SK-N-SH (cell line): ENCODE measurements at regions not wholly inside any gene's neighbourhood (a gene's known extent, or its start where the extent isn't known, plus 50 kb on each side); places are given as distances from the start of the nearest gene placed in this dataset.

ENCODE experiments used
- CTCF ChIA-PET: fragments of 300-600, 350-600 bp; formaldehyde crosslinking; extraction: SDS; loops from one replicate; lab custom pipeline; 2021; lab: Yijun Ruan, JAX
- POLR2A ChIA-PET: fragments of 350-600 bp; sonication (Branson Sonifier 250); formaldehyde crosslinking; extraction: SDS; loops from one replicate; lab custom pipeline; 2020; ENCODE audit warnings: antibody characterized with exemption, inconsistent platforms; lab: Yijun Ruan, JAX
- DNase-seq: peaks from one replicate; pipeline ENCODE4 v3.0.0; 2012
- H2AFZ ChIP-seq: fragments of 200-600 bp; sonication (generic); 2 replicates; pipeline ENCODE4 v1.8.1; 2016; ENCODE audit warnings: antibody characterized with exemption, mild to moderate bottlenecking, low read depth
- H3F3A ChIP-seq: fragments of 200-600 bp; sonication (generic); replicated peaks from 2 replicates; pipeline ENCODE3; 2016; ENCODE audit warnings: antibody characterized with exemption, mild to moderate bottlenecking; ENCODE audit not compliant: insufficient read depth
- H3K27ac ChIP-seq, 2 experiments: fragments of 200-500 bp in 1 of 2; fragments of 200-600 bp in 1 of 2; sonication (Bioruptor generic) in 1 of 2; sonication (generic), shearing (Covaris generic) in 1 of 2; 2 replicates each; pipeline versions ENCODE4 v1.5.1 to v1.6.1; 2014 to 2016; ENCODE audit warnings: low read depth in 2 of 2, inconsistent platforms in 1 of 2, low read length in 1 of 2, mild to moderate bottlenecking in 1 of 2, mixed read lengths in 1 of 2
- H3K27me3 ChIP-seq: fragments of 200-600 bp; sonication (generic), shearing (Covaris generic); 2 replicates; pipeline ENCODE4 v1.6.1; 2016; ENCODE audit warnings: mixed run types; ENCODE audit not compliant: insufficient read depth
- H3K36me3 ChIP-seq, 2 experiments: fragments of 200-500 bp in 1 of 2; fragments of 200-600 bp in 1 of 2; sonication (Bioruptor generic) in 1 of 2; sonication (generic) in 1 of 2; replicated peaks in 1 of 2; 2 replicates each; pipeline versions ENCODE3 to v1.5.1; 2014 to 2016; ENCODE audit warnings: low read length in 1 of 2, mild to moderate bottlenecking in 1 of 2; ENCODE audit not compliant: insufficient read depth in 2 of 2, control insufficient read depth in 1 of 2
- H3K4me1 ChIP-seq, 2 experiments: fragments of 200-500 bp in 1 of 2; fragments of 200-600 bp in 1 of 2; sonication (Bioruptor generic) in 1 of 2; sonication (generic), shearing (Covaris generic) in 1 of 2; 2 replicates each; pipeline versions ENCODE4 v1.5.1 to v1.6.1; 2014 to 2016; ENCODE audit warnings: low read depth in 1 of 2, low read length in 1 of 2, mixed run types in 1 of 2; ENCODE audit not compliant: insufficient read depth in 2 of 2, control insufficient read depth in 1 of 2
- H3K4me2 ChIP-seq: fragments of 200-600 bp; sonication (generic), shearing (Covaris generic); 2 replicates; pipeline ENCODE4 v1.6.1; 2017; ENCODE audit warnings: mixed run types
- H3K4me3 ChIP-seq, 2 experiments: fragments of 200-500 bp in 1 of 2; fragments of 200-600 bp in 1 of 2; sonication (Bioruptor generic) in 1 of 2; sonication (generic), shearing (Covaris generic) in 1 of 2; 2 replicates each; pipeline versions ENCODE4 v1.5.1 to v1.8.1; 2014 to 2016; ENCODE audit warnings: low read depth in 2 of 2, inconsistent platforms in 1 of 2, low read length in 1 of 2, mild to moderate bottlenecking in 1 of 2, mixed read lengths in 1 of 2, moderate library complexity in 1 of 2
- H3K79me2 ChIP-seq: fragments of 200-600 bp; sonication (generic); 2 replicates; pipeline ENCODE4 v1.8.1; 2017; ENCODE audit warnings: mild to moderate bottlenecking; ENCODE audit not compliant: insufficient read depth
- H3K9ac ChIP-seq: fragments of 200-600 bp; sonication (generic); 2 replicates; pipeline ENCODE4 v1.6.1; 2017; ENCODE audit warnings: mixed run types
- H3K9me2 ChIP-seq: fragments of 200-600 bp; sonication (generic); 2 replicates; pipeline ENCODE4 v1.6.1; 2017; ENCODE audit warnings: mixed run types
- H3K9me3 ChIP-seq: fragments of 200-600 bp; sonication (generic); 2 replicates; pipeline ENCODE4 v1.6.1; 2017; ENCODE audit warnings: mixed run types, mild to moderate bottlenecking, moderate library complexity
- H4K20me1 ChIP-seq: fragments of 200-600 bp; sonication (generic); 2 replicates; pipeline ENCODE4 v1.6.1; 2017; ENCODE audit warnings: mild to moderate bottlenecking, mixed run types; ENCODE audit not compliant: insufficient read depth
- CHD2 ChIP-seq: fragments of 150-350 bp; IDR thresholded peaks from 2 replicates; pipeline ENCODE4 v1.6.1; 2018; ENCODE audit warnings: low read length; ENCODE audit not compliant: partially characterized antibody
- ELF1 ChIP-seq: IDR thresholded peaks from 2 replicates; pipeline ENCODE4 v1.4.0; 2012
- EP300 ChIP-seq, 2 experiments: IDR thresholded peaks; 2 replicates each; pipeline versions ENCODE4 v1.4.0 to v1.6.1; 2012; ENCODE audit warnings: borderline replicate concordance in 1 of 2, low read depth in 1 of 2, low read length in 1 of 2
- FOSL2 ChIP-seq: IDR thresholded peaks from 2 replicates; pipeline ENCODE4 v1.4.0; 2012; ENCODE audit warnings: low read depth, mild to moderate bottlenecking, moderate library complexity, borderline replicate concordance
- FOXM1 ChIP-seq: IDR thresholded peaks from 2 replicates; pipeline ENCODE4 v1.4.0; 2012; ENCODE audit warnings: low read depth, mild to moderate bottlenecking
- GATA2 ChIP-seq: sonication (generic); formaldehyde crosslinking; IDR thresholded peaks from 2 replicates; pipeline ENCODE4 v1.5.0; 2020; ENCODE audit warnings: mild to moderate bottlenecking, missing genetic modification reagents
- JUND ChIP-seq: IDR thresholded peaks from 2 replicates; pipeline ENCODE4 v1.4.0; 2012
- MEF2A ChIP-seq: IDR thresholded peaks from 2 replicates; pipeline ENCODE4 v1.4.0; 2012; ENCODE audit warnings: low read depth, borderline replicate concordance
- MXI1 ChIP-seq: IDR thresholded peaks from 2 replicates; pipeline ENCODE4 v1.6.1; 2012; ENCODE audit warnings: mild to moderate bottlenecking, low read depth, low read length, improper control_type of control experiment
- NRF1 ChIP-seq: IDR thresholded peaks from 2 replicates; pipeline ENCODE4 v1.6.1; 2012; ENCODE audit warnings: low read depth, mild to moderate bottlenecking, low read length
- POLR2AphosphoS5 ChIP-seq: IDR thresholded peaks from 2 replicates; pipeline ENCODE4 v1.6.1; 2012; ENCODE audit warnings: low read depth, low read length
- RAD21 ChIP-seq: IDR thresholded peaks from 2 replicates; pipeline ENCODE4 v1.6.1; 2012; ENCODE audit warnings: mild to moderate bottlenecking, low read length
- RFX5 ChIP-seq: IDR thresholded peaks from 2 replicates; pipeline ENCODE4 v1.6.1; 2012; ENCODE audit warnings: mild to moderate bottlenecking, improper control_type of control experiment, low read length
- RXRA ChIP-seq: IDR thresholded peaks from 2 replicates; pipeline ENCODE4 v1.4.0; 2012; ENCODE audit warnings: low read depth, mild to moderate bottlenecking, borderline replicate concordance
- SIN3A ChIP-seq: IDR thresholded peaks from 2 replicates; pipeline ENCODE4 v1.6.1; 2012; ENCODE audit warnings: low read depth, mild to moderate bottlenecking, low read length, moderate library complexity, borderline replicate concordance
- TCF12 ChIP-seq: IDR thresholded peaks from 2 replicates; pipeline ENCODE4 v1.4.0; 2012
- USF2 ChIP-seq: fragments of 150-350 bp; IDR thresholded peaks from 2 replicates; pipeline ENCODE4 v1.6.1; 2017; ENCODE audit warnings: antibody characterized with exemption, low read length, low read depth, borderline replicate concordance
- ZBTB33 ChIP-seq: IDR thresholded peaks from 2 replicates; pipeline ENCODE4 v1.4.0; 2012; ENCODE audit warnings: low read depth, borderline replicate concordance
- WGBS: methylation state at CpG from one replicate; pipeline ENCODE4 v1.1.6; 2017; ENCODE audit warnings: low lambda C conversion rate; 5-methylcytosine and 5-hydroxymethylcytosine counted together
- TF ChIP-seq, protein P1 (sequence below): IDR thresholded peaks from 2 replicates; pipeline ENCODE4; 2012
- TF ChIP-seq, protein P2 (sequence below): IDR thresholded peaks from 2 replicates; pipeline ENCODE4 v1.4.0; 2012; ENCODE audit warnings: low read depth, borderline replicate concordance

DNA sequence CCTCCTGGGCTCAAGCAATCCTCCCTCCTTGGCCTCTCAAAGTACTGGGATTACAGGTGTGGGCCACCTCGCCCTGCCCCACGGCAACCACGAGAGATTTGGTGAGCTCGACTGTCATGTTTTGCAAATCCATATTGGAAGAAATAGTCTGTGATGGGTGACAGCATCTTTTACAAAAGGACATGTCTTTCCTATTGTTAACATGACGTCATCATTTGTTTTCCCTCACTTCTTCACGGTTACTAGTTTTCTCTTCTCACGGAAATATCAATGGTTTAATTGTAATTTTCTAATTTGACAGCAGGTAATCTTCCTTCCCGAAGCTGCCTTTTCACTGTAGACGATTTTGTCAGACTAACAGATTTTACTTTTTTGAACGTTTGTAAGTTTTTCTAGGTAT lies 110.8 kb upstream of the GREM2 start:
- DNase-seq, result no peak
- no peak for TF ChIP-seq RAD21
- no peak for TF ChIP-seq FOSL2
- TF ChIP-seq SIN3A, result no peak
- TF ChIP-seq NRF1, result no peak
- TF ChIP-seq, protein P1, sequence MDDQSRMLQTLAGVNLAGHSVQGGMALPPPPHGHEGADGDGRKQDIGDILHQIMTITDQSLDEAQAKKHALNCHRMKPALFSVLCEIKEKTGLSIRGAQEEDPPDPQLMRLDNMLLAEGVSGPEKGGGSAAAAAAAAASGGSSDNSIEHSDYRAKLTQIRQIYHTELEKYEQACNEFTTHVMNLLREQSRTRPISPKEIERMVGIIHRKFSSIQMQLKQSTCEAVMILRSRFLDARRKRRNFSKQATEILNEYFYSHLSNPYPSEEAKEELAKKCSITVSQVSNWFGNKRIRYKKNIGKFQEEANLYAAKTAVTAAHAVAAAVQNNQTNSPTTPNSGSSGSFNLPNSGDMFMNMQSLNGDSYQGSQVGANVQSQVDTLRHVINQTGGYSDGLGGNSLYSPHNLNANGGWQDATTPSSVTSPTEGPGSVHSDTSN, result no peak
- no peak for TF ChIP-seq RFX5
- TF ChIP-seq, protein P2, sequence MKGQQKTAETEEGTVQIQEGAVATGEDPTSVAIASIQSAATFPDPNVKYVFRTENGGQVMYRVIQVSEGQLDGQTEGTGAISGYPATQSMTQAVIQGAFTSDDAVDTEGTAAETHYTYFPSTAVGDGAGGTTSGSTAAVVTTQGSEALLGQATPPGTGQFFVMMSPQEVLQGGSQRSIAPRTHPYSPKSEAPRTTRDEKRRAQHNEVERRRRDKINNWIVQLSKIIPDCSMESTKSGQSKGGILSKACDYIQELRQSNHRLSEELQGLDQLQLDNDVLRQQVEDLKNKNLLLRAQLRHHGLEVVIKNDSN, result no peak
- no peak for TF ChIP-seq ELF1
- no peak for TF ChIP-seq USF2
- no peak for TF ChIP-seq FOXM1
- TF ChIP-seq MEF2A, result no peak
- no peak for TF ChIP-seq EP300 (IDR thresholded peaks at IDR 0.05; ENCODE audit: borderline replicate concordance in 1 of 2, low read depth in 1 of 2, low read length in 1 of 2)
- TF ChIP-seq ZBTB33, result no peak
- TF ChIP-seq RXRA, result no peak
- no peak for TF ChIP-seq POLR2AphosphoS5
- no peak for TF ChIP-seq CHD2
- no peak for TF ChIP-seq GATA2 (CRISPR knock-in tag)
- TF ChIP-seq JUND, result no peak
- no peak for TF ChIP-seq TCF12
- TF ChIP-seq MXI1, result no peak
- TF ChIP-seq, all 33 proteins: peak for 0
- H3K9me3 ChIP-seq, result no peaks in the 10 kb centered on the region
- H3F3A ChIP-seq, result no peaks in the 10 kb centered on the region
- H3K9me2 ChIP-seq, result no peaks in the 10 kb centered on the region
- no peak overlapping the region for H3K27ac ChIP-seq
- no peak overlapping the region for H3K4me3 ChIP-seq
- no peaks in the 10 kb centered on the region for H3K27me3 ChIP-seq
- WGBS, result 80% methylated on average over 10 of the region's 10 CpGs
- no peaks in the 10 kb centered on the region for H3K36me3 ChIP-seq
- no peaks in the 10 kb centered on the region for H3K79me2 ChIP-seq
- POLR2A ChIA-PET, result no interaction called here
- H3K4me2 ChIP-seq, result no peak overlapping the region
- peaks cover 0 to 5% of the 10 kb centered on the region in 2 experiments; a peak in 2 of 4 replicates for H3K4me1 ChIP-seq
- CTCF ChIA-PET, result interaction anchor here (0.9 kb wide), 1 partner anchor 789 kb away, joined by 3 read pairs; no protein-coding TSS in a partner anchor
- no peak overlapping the region for H2AFZ ChIP-seq
- no peak overlapping the region for H3K9ac ChIP-seq
- no peaks in the 10 kb centered on the region for H4K20me1 ChIP-seq
